Pancreas (tissue), 10 donors: ENCODE measurements at regions not wholly inside any gene's neighbourhood (a gene's known extent, or its start where the extent isn't known, plus 50 kb on each side); places are given as distances from the start of the nearest gene placed in this dataset.

Source experiments
- ATAC-seq, 4 donors: fragments of 200-7000 bp; cut with Tn5 transposase; one replicate each; pipeline versions ENCODE4 v1.8.0 to v1.9.1; 2020; ENCODE audit warnings: mild to moderate bottlenecking in 4 of 4, moderate library complexity in 4 of 4
- DNase-seq, 6 donors: peaks; one replicate each; pipeline ENCODE4 v3.0.0-alpha.2; 2020
- FAIRE-seq: peaks from 2 replicates; lab custom pipeline; 2012; peaks lifted over from hg19 to GRCh38; lab: Jason Lieb, UNC
- H3K27ac ChIP-seq, 4 donors: fragments of 200-600 bp; sonication (generic); 1 replicate in 3 of 4; 2 replicates in 1 of 4; pipeline versions ENCODE4 v1.5.0 to v1.8.0; 2020
- H3K27me3 ChIP-seq, 4 donors: fragments of 200-600 bp; one replicate each; pipeline ENCODE4 v1.8.0; 2021
- H3K36me3 ChIP-seq, 3 donors: fragments of 200-600 bp; sonication (generic) in 1 of 3; one replicate each; pipeline versions ENCODE4 v1.5.0 to v1.8.0; 2020 to 2021
- H3K4me1 ChIP-seq, 3 donors: fragments of 200-600 bp; one replicate each; pipeline ENCODE4 v1.8.0; 2021
- H3K4me3 ChIP-seq, 4 donors: fragments of 200-600 bp; sonication (generic) in 2 of 4; one replicate each; pipeline versions ENCODE4 v1.5.0 to v1.8.0; 2020 to 2021
- H3K9me3 ChIP-seq, 4 donors: fragments of 200-600 bp; one replicate each; pipeline ENCODE4 v1.8.0; 2021
- CTCF ChIP-seq, 4 donors: fragments of 200-600 bp; sonication (generic) in 3 of 4; IDR thresholded peaks; one replicate each; pipeline versions ENCODE4 v1.5.0 to v1.8.0; 2021; ENCODE audit warnings: antibody characterized with exemption in 4 of 4
- WGBS, 2 donors: extraction: QIAGEN DNeasy Blood & Tissue Kit; methylation state at CpG; one replicate each; pipeline ENCODE4 v1.1.7; 2013; 5-methylcytosine and 5-hydroxymethylcytosine counted together
- intact Hi-C, 3 donors: fragments of 100-400 bp; cut with DNase I; formaldehyde crosslinking; loops; one replicate each; pipeline versions ENCODE4 v1.11.1 to v1.14.2; 2022
- donor health status: healthy with polysubstance abuse.
- donor health status: DM: no; HTN: no; CAD: no; lungs with moderate emphysema.
- donor health status: DM: no; HTN: no; CAD: no.
- donor health status: control.
- donor health status: control.
- donor health status: Bipolar disorder and iron deficiency.
- donor health status: DM: yes; HTN: yes; CAD: no.
- donor health status: DM: no; HTN: no; CAD: no.
- donor health status: DM: no; HTN: no; CAD: no.
- donor health status: DM: yes; HTN: yes; CAD: no.

GRCh38 chr1:79110749-79111148 is 104.2 kb upstream of the ADGRL4 start:
- intact Hi-C loops, result no loop called here
- ATAC-seq, result no peak
- H3K9me3 ChIP-seq, result no peaks in the 10 kb centered on the region
- TF ChIP-seq CTCF (IDR thresholded peaks at IDR 0.05), result no peak
- H3K4me3 ChIP-seq, result no peak overlapping the region
- no peak for DNase-seq
- no peak for FAIRE-seq
- no peak overlapping the region for H3K27ac ChIP-seq
- H3K27me3 ChIP-seq, result no peaks in the 10 kb centered on the region
- H3K36me3 ChIP-seq, result no peaks in the 10 kb centered on the region
- no peaks in the 10 kb centered on the region for H3K4me1 ChIP-seq

DNA sequence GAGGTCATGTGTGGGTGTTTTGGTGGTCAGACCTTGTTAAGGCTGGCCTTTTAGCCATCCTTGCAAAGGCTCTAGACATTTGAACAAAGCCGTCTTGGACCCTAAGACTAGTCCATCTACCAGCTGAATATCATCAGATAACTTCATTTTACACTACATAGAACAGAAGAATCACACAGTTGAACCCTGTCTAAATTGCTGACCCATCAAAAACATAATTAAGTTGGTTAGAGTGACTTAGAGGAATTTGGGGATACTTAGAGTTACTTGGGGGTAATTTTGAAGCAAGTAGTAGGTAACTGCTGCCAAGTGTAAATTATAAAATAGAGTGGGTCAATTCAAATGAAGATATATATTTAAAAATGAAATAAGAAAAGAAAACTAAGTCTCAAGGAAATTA is 102.9 kb upstream of the ADGRL4 start:
- intact Hi-C loops, result no loop called here
- DNase-seq, result no peak
- FAIRE-seq, result no peak
- Histone ChIP-seq H3K4me1 (no peaks in the 10 kb centered on the region), H3K27ac (no peak overlapping the region), H3K4me3 (no peak overlapping the region), H3K9me3 (no peaks in the 10 kb centered on the region), H3K27me3 (no peaks in the 10 kb centered on the region), H3K36me3 (no peaks in the 10 kb centered on the region)
- TF ChIP-seq CTCF (IDR thresholded peaks at IDR 0.05), result no peak
- whole genome bisulfite sequencing, 2 donors, result 39 to 50% methylated on average over 1 of the region's 1 CpG
- ATAC-seq, result no peak

DNA sequence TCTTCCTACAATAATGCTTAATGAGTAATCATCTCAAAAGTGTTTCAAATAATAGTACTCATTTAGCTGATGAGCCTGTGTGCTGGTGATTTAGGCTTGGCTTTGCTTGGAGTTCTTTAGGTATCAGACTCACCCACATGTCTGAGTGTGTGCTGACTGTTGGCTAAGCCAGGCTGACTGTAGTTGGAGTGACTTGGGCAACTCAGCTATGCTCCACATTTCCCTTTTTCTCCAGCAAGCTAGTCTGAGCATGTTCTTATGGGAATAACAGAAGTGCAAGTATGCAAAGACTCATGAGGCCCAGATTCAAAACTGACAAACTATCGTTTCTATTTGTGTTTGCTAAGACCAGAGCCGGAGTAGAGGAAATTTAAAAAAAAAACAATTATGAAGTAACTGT is 99.0 kb upstream of the ADGRL4 start:
- Histone ChIP-seq H3K4me1 (no peaks in the 10 kb centered on the region), H3K36me3 (no peaks in the 10 kb centered on the region), H3K27me3 (no peaks in the 10 kb centered on the region), H3K4me3 (no peak overlapping the region), H3K9me3 (no peaks in the 10 kb centered on the region), H3K27ac (no peak overlapping the region)
- FAIRE-seq (no peak), ATAC-seq (no peak), DNase-seq (no peak)
- no peak for TF ChIP-seq CTCF (IDR thresholded peaks at IDR 0.05)
- WGBS, 2 donors, result 48 to 71% methylated on average over 2 of the region's 2 CpGs
- intact Hi-C loops, result no loop called here

DNA sequence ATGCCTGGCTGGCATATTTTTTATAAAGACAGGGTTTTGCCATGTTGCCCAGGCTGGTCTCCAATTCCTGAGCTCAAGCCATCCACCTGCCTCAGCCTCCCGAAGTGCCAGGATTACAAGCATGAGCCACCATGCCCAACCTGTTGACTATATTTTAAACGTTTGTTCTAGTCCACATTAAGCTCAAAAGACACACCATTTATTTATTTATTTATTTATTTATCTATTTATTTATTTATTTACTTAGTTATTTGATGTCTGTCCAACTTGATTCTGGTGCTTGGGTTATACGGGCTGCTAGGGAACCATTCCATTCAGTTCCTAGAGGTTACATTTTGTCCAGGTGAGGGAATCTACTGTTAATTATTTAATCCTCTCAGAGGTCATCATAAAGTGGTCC is 98.1 kb upstream of the ADGRL4 start:
- DNase-seq (peak in 1 of 6 donors; percentile 11), FAIRE-seq (no peak)

DNA sequence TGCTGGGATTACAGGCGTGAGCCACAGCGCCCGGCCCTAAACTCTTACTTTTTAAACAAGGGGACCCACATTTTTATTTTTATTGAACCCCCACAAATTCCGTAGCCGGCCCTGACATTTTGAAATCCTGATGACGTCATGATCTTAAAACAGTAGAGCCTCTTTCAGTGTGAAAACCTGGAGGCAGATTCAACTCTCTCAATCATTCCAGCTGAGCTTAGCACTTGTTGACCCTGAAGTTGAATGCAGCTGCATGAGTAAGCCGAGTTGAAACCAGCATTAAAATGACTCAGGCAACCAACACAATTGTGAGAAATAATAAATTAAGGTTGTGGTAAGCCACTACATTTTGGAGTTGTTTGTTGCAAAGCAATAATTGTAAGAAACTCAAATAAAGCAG is 93.9 kb upstream of the ADGRL4 start:
- no peak for DNase-seq
- Histone ChIP-seq H3K4me3 (no peak overlapping the region), H3K27me3 (no peaks in the 10 kb centered on the region), H3K27ac (no peak overlapping the region), H3K9me3 (no peaks in the 10 kb centered on the region), H3K4me1 (no peaks in the 10 kb centered on the region), H3K36me3 (no peaks in the 10 kb centered on the region)
- no peak for ATAC-seq
- no peak for FAIRE-seq
- TF ChIP-seq CTCF (IDR thresholded peaks at IDR 0.05), result no peak
- 54 to 67% methylated on average over 7 of the region's 7 CpGs for WGBS, 2 donors
- intact Hi-C loops, result no loop called here

More for the DNA sequence above, 98.1 kb upstream of the ADGRL4 start:
- no peak for ATAC-seq
- H3K9me3 ChIP-seq, result no peaks in the 10 kb centered on the region
- intact Hi-C loops, result no loop called here
- no peak overlapping the region for H3K4me3 ChIP-seq
- no peaks in the 10 kb centered on the region for H3K27me3 ChIP-seq
- no peak for TF ChIP-seq CTCF (IDR thresholded peaks at IDR 0.05)
- no peaks in the 10 kb centered on the region for H3K36me3 ChIP-seq
- WGBS, 2 donors, result 62 to 65% methylated on average over 3 of the region's 3 CpGs
- H3K27ac ChIP-seq, result no peak overlapping the region
- H3K4me1 ChIP-seq, result no peaks in the 10 kb centered on the region
